ENCODE measurements at regions not wholly inside any gene's neighbourhood (a gene's known extent, or its start where the extent isn't known, plus 50 kb on each side); places are given as distances from the start of the nearest gene placed in this dataset.

- in situ Hi-C loops (cut with HindIII; ENCODE audit: low pct_unique_long_range_greater_than_20kb, low sequenced_read_pairs) = no loop called here
- DNase-seq (ENCODE audit: low read depth, low spot score) = no peak
These were observed 562.8 kb downstream of the ADCYAP1 start for GRCh38 chr18:1467461-1467964.

GRCh38 chr18:1468550-1468949, 563.9 kb downstream of the ADCYAP1 start:
- in situ Hi-C loops (cut with HindIII; ENCODE audit: low pct_unique_long_range_greater_than_20kb, low sequenced_read_pairs) = no loop called here
- DNase-seq (ENCODE audit: low read depth, low spot score) = no peak

- DNase-seq (ENCODE audit: low read depth, low spot score) = peak; percentile 16
- in situ Hi-C loops (cut with HindIII; ENCODE audit: low pct_unique_long_range_greater_than_20kb, low sequenced_read_pairs) = no loop called here
These were observed 571.2 kb downstream of the ADCYAP1 start for GRCh38 chr18:1475867-1476266.

GRCh38 chr18:1480309-1480708, 575.6 kb downstream of the ADCYAP1 start:
- DNase-seq (ENCODE audit: low read depth, low spot score) = no peak

GRCh38 chr18:1481577-1481976, 576.9 kb downstream of the ADCYAP1 start:
- in situ Hi-C loops (cut with HindIII; ENCODE audit: low pct_unique_long_range_greater_than_20kb, low sequenced_read_pairs) = no loop called here

More at GRCh38 chr18:1480309-1480708, 575.6 kb downstream of the ADCYAP1 start:
- in situ Hi-C loops (cut with HindIII; ENCODE audit: low pct_unique_long_range_greater_than_20kb, low sequenced_read_pairs) = no loop called here

GRCh38 chr18:1483385-1483784, 578.7 kb downstream of the ADCYAP1 start:
- peak; percentile 64 for DNase-seq (ENCODE audit: low read depth, low spot score)
- in situ Hi-C loops (cut with HindIII; ENCODE audit: low pct_unique_long_range_greater_than_20kb, low sequenced_read_pairs) = no loop called here

More at GRCh38 chr18:1481577-1481976, 576.9 kb downstream of the ADCYAP1 start:
- DNase-seq (ENCODE audit: low read depth, low spot score) = no peak

- DNase-seq (ENCODE audit: low read depth, low spot score) = no peak
- in situ Hi-C loops (cut with HindIII; ENCODE audit: low pct_unique_long_range_greater_than_20kb, low sequenced_read_pairs) = no loop called here
These were observed 582.8 kb downstream of the ADCYAP1 start for GRCh38 chr18:1487457-1487856.

- no peak for DNase-seq (ENCODE audit: low read depth, low spot score)
- in situ Hi-C loops (cut with HindIII; ENCODE audit: low pct_unique_long_range_greater_than_20kb, low sequenced_read_pairs) = no loop called here
These were observed 583.7 kb downstream of the ADCYAP1 start for GRCh38 chr18:1488394-1488793.

GRCh38 chr18:1488957-1489356, 584.3 kb downstream of the ADCYAP1 start:
- in situ Hi-C loops (cut with HindIII; ENCODE audit: low pct_unique_long_range_greater_than_20kb, low sequenced_read_pairs) = no loop called here
- no peak for DNase-seq (ENCODE audit: low read depth, low spot score)

- DNase-seq (ENCODE audit: low read depth, low spot score) = no peak
- in situ Hi-C loops (cut with HindIII; ENCODE audit: low pct_unique_long_range_greater_than_20kb, low sequenced_read_pairs) = no loop called here
These were observed 590.7 kb downstream of the ADCYAP1 start for GRCh38 chr18:1495387-1495786.

- in situ Hi-C loops (cut with HindIII; ENCODE audit: low pct_unique_long_range_greater_than_20kb, low sequenced_read_pairs) = no loop called here
- DNase-seq (ENCODE audit: low read depth, low spot score) = no peak
These were observed 591.4 kb downstream of the ADCYAP1 start for GRCh38 chr18:1496096-1496495.

GRCh38 chr18:1498216-1498615, 593.5 kb downstream of the ADCYAP1 start:
- in situ Hi-C loops (cut with HindIII; ENCODE audit: low pct_unique_long_range_greater_than_20kb, low sequenced_read_pairs) = no loop called here

GRCh38 chr18:1499265-1499664, 594.6 kb downstream of the ADCYAP1 start:
- in situ Hi-C loops (cut with HindIII; ENCODE audit: low pct_unique_long_range_greater_than_20kb, low sequenced_read_pairs) = no loop called here
- peak; percentile 53 for DNase-seq (ENCODE audit: low read depth, low spot score)

More at GRCh38 chr18:1498216-1498615, 593.5 kb downstream of the ADCYAP1 start:
- DNase-seq (ENCODE audit: low read depth, low spot score) = no peak

GRCh38 chr18:1503847-1504246, 599.2 kb downstream of the ADCYAP1 start:
- in situ Hi-C loops (cut with HindIII; ENCODE audit: low pct_unique_long_range_greater_than_20kb, low sequenced_read_pairs) = no loop called here
- no peak for DNase-seq (ENCODE audit: low read depth, low spot score)

GRCh38 chr18:1505856-1506255, 601.2 kb downstream of the ADCYAP1 start:
- in situ Hi-C loops (cut with HindIII; ENCODE audit: low pct_unique_long_range_greater_than_20kb, low sequenced_read_pairs) = no loop called here

GRCh38 chr18:1510542-1511179, 606.0 kb downstream of the ADCYAP1 start:
- in situ Hi-C loops (cut with HindIII; ENCODE audit: low pct_unique_long_range_greater_than_20kb, low sequenced_read_pairs) = no loop called here

More at GRCh38 chr18:1505856-1506255, 601.2 kb downstream of the ADCYAP1 start:
- no peak for DNase-seq (ENCODE audit: low read depth, low spot score)

GRCh38 chr18:1511619-1512311, 607.1 kb downstream of the ADCYAP1 start:
- DNase-seq (ENCODE audit: low read depth, low spot score) = no peak
- in situ Hi-C loops (cut with HindIII; ENCODE audit: low pct_unique_long_range_greater_than_20kb, low sequenced_read_pairs) = no loop called here

More at GRCh38 chr18:1510542-1511179, 606.0 kb downstream of the ADCYAP1 start:
- no peak for DNase-seq (ENCODE audit: low read depth, low spot score)

GRCh38 chr18:1513519-1513918, 608.8 kb downstream of the ADCYAP1 start:
- in situ Hi-C loops (cut with HindIII; ENCODE audit: low pct_unique_long_range_greater_than_20kb, low sequenced_read_pairs) = no loop called here
- peak; percentile 20 for DNase-seq (ENCODE audit: low read depth, low spot score)
